ACHN (cell line): ENCODE measurements at regions not wholly inside any gene's neighbourhood (a gene's known extent, or its start where the extent isn't known, plus 50 kb on each side); places are given as distances from the start of the nearest gene placed in this dataset.
"Not testable (repeated sequence)": the region's sequence is repeated elsewhere in the genome, so short reads cannot be mapped to it uniquely, and the experiment has no call there.

Experiments used
- DNase-seq: peaks from one replicate; pipeline ENCODE4 v3.0.0-alpha.2; 2015
- in situ Hi-C: cut with HindIII; loops from 2 replicates; pipeline ENCODE4 v1.10.0; 2017; ENCODE audit warnings: low sequenced_read_pairs, low pct_ligation_motif_present, low pct_unique_long_range_greater_than_20kb

DNA sequence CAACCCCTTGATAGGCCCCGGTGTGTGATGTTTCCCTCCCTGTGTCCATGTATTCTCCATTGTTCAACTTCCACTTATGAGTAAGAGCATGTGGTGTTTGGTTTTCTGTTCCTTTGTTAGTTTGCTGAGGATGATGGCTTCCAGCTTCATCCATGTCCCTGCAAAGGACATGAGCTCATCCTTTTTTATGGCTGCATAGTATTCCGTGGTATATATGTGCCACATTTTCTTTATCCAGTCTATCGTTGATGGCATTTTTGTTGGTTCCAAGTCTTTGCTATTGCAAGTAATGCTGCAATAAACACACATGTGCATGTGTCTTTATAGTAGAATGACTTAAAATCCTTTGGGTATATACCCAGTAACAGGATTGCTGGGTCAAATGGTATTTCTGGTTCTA, 132.3 kb downstream of the CXCL12 start:
- DNase-seq, in situ Hi-C loops: not testable (repeated sequence)

DNA sequence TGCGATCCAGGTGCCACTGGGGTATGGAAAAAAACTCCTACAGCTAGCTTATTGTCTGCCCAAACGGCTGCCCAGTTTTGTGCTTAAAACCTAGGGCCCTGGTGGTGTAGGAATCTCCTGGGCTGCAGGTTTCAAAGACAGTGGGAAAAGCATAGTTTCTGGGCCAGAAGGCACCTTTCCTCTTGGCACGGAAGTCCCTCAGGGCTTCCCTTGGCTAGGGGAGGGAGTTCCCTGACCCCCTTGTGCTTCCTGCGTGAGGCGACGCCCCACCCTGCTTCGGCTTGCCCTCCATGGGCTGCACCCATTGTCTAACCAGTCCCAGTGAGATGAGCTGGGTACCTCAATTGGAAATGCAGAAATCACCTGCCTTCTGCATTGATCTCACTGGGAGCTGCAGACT, 135.0 kb downstream of the CXCL12 start:
- in situ Hi-C loops, DNase-seq: not testable (repeated sequence)

GRCh38 chr10:44249490-44249889, 135.4 kb downstream of the CXCL12 start:
- no peak for DNase-seq
- in situ Hi-C loops: no loop called here

DNA sequence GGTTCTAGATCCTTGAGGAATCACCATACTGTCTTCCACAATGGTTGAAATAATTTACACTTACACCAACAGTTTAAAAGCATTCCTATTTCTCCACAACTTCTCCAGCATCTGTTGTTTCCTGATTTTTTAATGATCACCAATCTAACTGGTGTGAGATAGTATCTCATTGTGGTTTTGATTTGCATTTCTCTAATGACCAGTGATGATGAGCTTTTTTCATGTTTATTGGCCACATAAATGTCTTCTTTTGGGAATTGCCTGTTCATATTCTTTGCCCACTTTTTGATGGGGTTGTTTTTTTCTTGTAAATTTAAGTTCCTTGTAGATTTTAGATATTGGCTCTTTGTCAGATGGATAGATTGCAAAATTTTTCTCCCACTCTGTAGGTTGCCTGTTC, 138.2 kb downstream of the CXCL12 start:
- in situ Hi-C loops: not testable (repeated sequence)

DNA sequence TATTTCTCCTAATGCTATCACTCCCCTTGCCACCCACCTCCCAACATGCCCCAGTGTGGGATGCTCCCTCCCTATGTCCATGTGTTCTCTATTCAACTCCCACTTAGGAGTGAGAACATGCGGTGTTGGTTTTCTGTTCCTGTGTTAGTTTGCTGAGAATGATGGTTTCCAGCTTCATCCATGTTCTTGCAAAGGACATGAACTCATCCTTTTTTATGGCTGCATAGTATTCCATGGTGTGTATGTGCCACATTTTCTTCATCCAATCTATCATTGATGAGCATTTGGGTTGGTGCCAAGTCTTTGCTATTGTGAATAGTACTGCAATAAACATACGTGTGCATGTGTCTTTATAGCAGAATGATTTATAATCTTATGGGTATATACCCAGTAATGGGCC, 138.6 kb downstream of the CXCL12 start:
- DNase-seq, in situ Hi-C loops: not testable (repeated sequence)

More for the DNA sequence above, 138.2 kb downstream of the CXCL12 start:
- DNase-seq: not testable (repeated sequence)

GRCh38 chr10:44245601-44245938, 139.3 kb downstream of the CXCL12 start:
- in situ Hi-C loops: no loop called here
- DNase-seq: no peak

- no peak for DNase-seq
- in situ Hi-C loops: no loop called here
Observed at GRCh38 chr10:44244745-44245600, 139.9 kb downstream of the CXCL12 start.

DNA sequence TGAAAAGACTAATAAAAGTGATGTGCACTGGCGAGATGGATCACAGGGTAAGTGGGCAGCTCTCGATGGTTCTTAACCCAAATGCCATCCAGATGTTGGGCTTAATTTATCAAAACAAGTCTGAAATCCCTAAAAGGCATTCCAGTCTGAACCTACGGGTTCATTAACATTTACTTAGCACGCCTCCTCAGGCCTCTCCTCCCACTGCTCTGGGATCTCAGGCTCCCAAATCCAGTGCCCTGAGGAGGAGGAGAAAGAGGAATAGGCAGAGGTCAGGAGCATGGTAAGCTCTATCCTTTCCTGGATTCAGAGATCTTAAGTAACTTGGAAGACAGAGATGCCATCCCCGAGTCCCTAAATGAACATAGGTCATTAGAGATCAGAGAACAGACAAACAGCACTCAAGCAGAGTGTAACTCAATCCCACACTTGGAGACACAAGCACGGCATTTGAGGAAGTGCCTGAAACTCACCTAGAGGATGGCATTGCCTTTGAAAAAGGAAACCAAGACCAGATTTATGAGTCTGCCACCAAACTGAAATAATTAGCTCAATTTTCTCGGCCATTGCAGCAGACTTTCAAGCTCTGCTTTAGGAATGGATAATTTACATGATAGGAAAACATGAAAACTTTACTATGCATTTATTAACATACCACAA, 140.9 kb downstream of the CXCL12 start:
- no peak for DNase-seq
- in situ Hi-C loops: no loop called here

DNA sequence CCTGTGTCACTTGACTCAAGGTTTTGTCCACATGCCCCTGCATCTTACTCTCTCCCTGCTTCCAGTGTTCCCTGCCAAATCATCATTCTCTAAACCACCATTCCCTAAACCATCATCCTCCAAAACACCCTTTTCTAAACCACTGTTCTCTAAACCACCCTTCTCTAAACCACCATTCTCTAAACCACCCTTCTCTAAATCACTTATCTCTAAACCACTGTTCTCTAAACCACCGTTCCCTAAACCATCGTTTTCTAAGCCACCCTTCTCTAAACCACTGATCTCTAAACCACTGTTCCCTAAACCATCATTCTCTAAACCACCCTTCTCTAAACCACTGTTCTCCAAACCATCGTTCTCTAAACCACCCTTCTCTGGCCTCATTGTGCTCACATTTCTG, 142.1 kb downstream of the CXCL12 start:
- DNase-seq: no peak
- in situ Hi-C loops: no loop called here

DNA sequence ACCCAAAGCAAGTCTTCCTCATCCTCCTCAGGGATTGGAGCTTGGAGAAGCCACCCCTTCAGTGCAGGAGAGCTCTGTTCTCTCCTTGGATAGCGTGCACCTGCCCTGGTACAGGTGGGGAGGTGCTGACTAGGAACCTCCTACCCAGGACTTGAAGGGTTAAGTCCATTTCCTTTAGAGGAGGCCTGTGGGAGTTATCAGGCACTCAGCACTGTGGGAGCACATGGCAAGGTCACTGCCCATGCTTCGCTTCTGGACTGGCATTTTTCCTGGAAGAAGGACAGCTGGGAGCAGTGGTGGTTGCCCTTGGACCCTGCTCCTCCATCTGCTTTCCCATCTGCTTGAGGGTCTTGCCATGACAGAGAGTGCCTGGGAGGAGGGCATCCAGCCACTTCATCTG, 142.8 kb downstream of the CXCL12 start:
- DNase-seq: no peak
- in situ Hi-C loops: no loop called here

- in situ Hi-C loops: no loop called here
- DNase-seq: no peak
Observed at GRCh38 chr10:44240584-44241205, 144.2 kb downstream of the CXCL12 start.

GRCh38 chr10:44238212-44238611, 146.7 kb downstream of the CXCL12 start:
- in situ Hi-C loops: no loop called here
- no peak for DNase-seq

GRCh38 chr10:44237364-44238049, 147.4 kb downstream of the CXCL12 start:
- no peak for DNase-seq

GRCh38 chr10:44235363-44235762, 149.5 kb downstream of the CXCL12 start:
- in situ Hi-C loops: no loop called here
- DNase-seq: no peak

More at GRCh38 chr10:44237364-44238049, 147.4 kb downstream of the CXCL12 start:
- in situ Hi-C loops: no loop called here

- no peak for DNase-seq
- in situ Hi-C loops: no loop called here
Observed at GRCh38 chr10:44234483-44234875, 150.4 kb downstream of the CXCL12 start.

GRCh38 chr10:44233561-44234482, 151.1 kb downstream of the CXCL12 start:
- in situ Hi-C loops: no loop called here
- DNase-seq: no peak

DNA sequence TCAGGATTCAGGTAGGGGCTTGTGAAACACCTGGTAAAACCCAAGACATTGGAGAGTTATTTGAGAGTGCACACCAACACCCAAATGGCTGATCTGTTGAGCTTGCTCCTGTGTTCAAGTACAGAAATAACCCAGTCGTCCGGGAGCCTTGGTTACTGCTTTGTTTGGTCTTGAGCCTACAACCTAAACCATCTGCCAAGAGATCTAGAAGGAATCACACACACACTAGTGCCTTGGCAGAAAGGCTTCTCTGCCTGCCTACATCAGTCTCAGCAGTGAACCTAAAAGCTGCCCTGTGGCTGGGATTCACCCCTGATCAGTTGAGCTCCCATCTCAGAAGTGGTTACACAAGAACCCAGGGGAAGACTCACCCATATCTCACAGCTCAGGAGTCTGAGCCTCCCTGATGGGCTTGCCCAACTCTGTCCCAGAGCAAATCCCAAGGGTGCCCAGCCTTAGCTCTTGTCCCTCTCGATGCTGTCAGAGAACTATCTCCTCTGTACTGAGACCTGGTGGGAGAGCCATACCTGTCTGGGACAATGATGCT, 167.6 kb downstream of the CXCL12 start:
- DNase-seq: no peak
- in situ Hi-C loops: no loop called here

DNA sequence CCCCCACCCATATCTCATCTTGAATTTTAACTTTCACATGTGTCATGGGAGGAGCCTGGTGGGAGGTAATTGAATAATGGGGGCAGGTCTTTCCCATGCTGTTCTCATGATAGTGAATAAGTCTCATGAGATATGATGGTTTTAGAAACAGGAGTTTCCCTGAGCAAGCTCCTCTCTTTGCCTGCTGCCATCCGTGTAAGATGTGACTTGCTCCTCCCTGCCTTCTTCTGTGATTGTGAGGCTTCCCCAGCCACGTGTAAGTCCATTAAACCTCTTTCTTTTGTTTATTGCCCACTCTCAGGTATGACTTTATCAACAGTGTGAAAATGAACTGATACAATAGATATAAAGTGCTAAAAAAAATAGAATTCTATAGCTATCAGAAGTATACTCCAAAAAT, 168.8 kb downstream of the CXCL12 start:
- in situ Hi-C loops: no loop called here

More for the DNA sequence above, 168.8 kb downstream of the CXCL12 start:
- no peak for DNase-seq
